Esophagus (tissue), 2 donors: ENCODE measurements at regions not wholly inside any gene's neighbourhood (a gene's known extent, or its start where the extent isn't known, plus 50 kb on each side); places are given as distances from the start of the nearest gene placed in this dataset.

Experiments used
- H3K27ac ChIP-seq, 2 donors: one replicate each; pipeline ENCODE4 v1.5.1; 2013; ENCODE audit warnings: low read depth in 2 of 2, mild to moderate bottlenecking in 2 of 2, inconsistent platforms in 1 of 2, low read length in 1 of 2, moderate library complexity in 1 of 2
- H3K27me3 ChIP-seq, 2 donors: one replicate each; pipeline ENCODE4 v1.6.1; 2013; ENCODE audit warnings: low read length in 2 of 2, control low read depth in 1 of 2, mild to moderate bottlenecking in 1 of 2; ENCODE audit not compliant: insufficient read depth in 2 of 2, control insufficient read depth in 1 of 2
- H3K36me3 ChIP-seq, 2 donors: one replicate each; pipeline ENCODE4 v1.6.1; 2013; ENCODE audit warnings: low read length in 1 of 2; ENCODE audit not compliant: control insufficient read depth in 2 of 2, insufficient read depth in 2 of 2
- H3K4me1 ChIP-seq, 2 donors: one replicate each; pipeline ENCODE4 v1.6.1; 2013; ENCODE audit warnings: low read length in 1 of 2; ENCODE audit not compliant: control insufficient read depth in 2 of 2, insufficient read depth in 2 of 2
- H3K4me3 ChIP-seq, 2 donors: one replicate each; pipeline ENCODE4 v1.5.1; 2013; ENCODE audit warnings: low read length in 2 of 2, mild to moderate bottlenecking in 2 of 2, low read depth in 1 of 2, moderate library complexity in 1 of 2
- H3K9me3 ChIP-seq, 2 donors: one replicate each; pipeline ENCODE4 v1.6.1; 2013; ENCODE audit warnings: mild to moderate bottlenecking in 2 of 2, low read depth in 1 of 2, low read length in 1 of 2, moderate library complexity in 1 of 2; ENCODE audit not compliant: control insufficient read depth in 2 of 2, insufficient read depth in 1 of 2
- WGBS, 2 donors: extraction: QIAGEN DNeasy Blood & Tissue Kit; methylation state at CpG; one replicate each; pipeline ENCODE4 v1.1.7; 2013; 5-methylcytosine and 5-hydroxymethylcytosine counted together
- donor health status: healthy with polysubstance abuse.
- donor health status: Bipolar disorder and iron deficiency.

- H3K4me3 ChIP-seq, result no peak overlapping the region
- no peaks in the 10 kb centered on the region for H3K27me3 ChIP-seq
- no peaks in the 10 kb centered on the region for H3K9me3 ChIP-seq
- WGBS, 2 donors, result 55 to 77% methylated on average over 3 of the region's 3 CpGs
- no peak overlapping the region for H3K27ac ChIP-seq
- no peaks in the 10 kb centered on the region for H3K36me3 ChIP-seq
- H3K4me1 ChIP-seq, result no peaks in the 10 kb centered on the region
Measured at GRCh38 chr16:64780445-64780844, 341.4 kb downstream of the CDH11 start.

- Histone ChIP-seq H3K4me3 (no peak overlapping the region), H3K9me3 (no peaks in the 10 kb centered on the region), H3K27ac (no peak overlapping the region), H3K36me3 (no peaks in the 10 kb centered on the region), H3K4me1 (no peaks in the 10 kb centered on the region), H3K27me3 (no peaks in the 10 kb centered on the region)
- WGBS, 2 donors, result 76 to 78% methylated on average over 1 of the region's 1 CpG
Measured at GRCh38 chr16:64778777-64779176, 343.1 kb downstream of the CDH11 start.

GRCh38 chr16:64773638-64774037, 348.2 kb downstream of the CDH11 start:
- WGBS, 2 donors, result 78 to 81% methylated on average over 2 of the region's 2 CpGs
- H3K4me1 ChIP-seq, result peaks cover 2 to 3% of the 10 kb centered on the region in 2 donors

GRCh38 chr16:64773184-64773583, 348.7 kb downstream of the CDH11 start:
- no peak overlapping the region for H3K27ac ChIP-seq
- WGBS, 2 donors, result 70 to 79% methylated on average over 3 of the region's 3 CpGs

More at GRCh38 chr16:64773638-64774037, 348.2 kb downstream of the CDH11 start:
- Histone ChIP-seq H3K27me3 (no peaks in the 10 kb centered on the region), H3K36me3 (no peaks in the 10 kb centered on the region), H3K4me3 (no peak overlapping the region), H3K27ac (no peak overlapping the region), H3K9me3 (peaks cover 3 to 4% of the 10 kb centered on the region in 2 donors)

GRCh38 chr16:64771273-64771672, 350.6 kb downstream of the CDH11 start:
- Histone ChIP-seq H3K36me3 (no peaks in the 10 kb centered on the region), H3K4me1 (peaks cover 2 to 3% of the 10 kb centered on the region in 2 donors), H3K27ac (no peak overlapping the region), H3K9me3 (peaks cover 3 to 4% of the 10 kb centered on the region in 2 donors), H3K27me3 (no peaks in the 10 kb centered on the region), H3K4me3 (no peak overlapping the region)
- 56 to 78% methylated on average over 13 of the region's 13 CpGs for WGBS, 2 donors

More at GRCh38 chr16:64773184-64773583, 348.7 kb downstream of the CDH11 start:
- Histone ChIP-seq H3K9me3 (peaks cover 3 to 4% of the 10 kb centered on the region in 2 donors), H3K27me3 (no peaks in the 10 kb centered on the region), H3K4me1 (peaks cover 2 to 3% of the 10 kb centered on the region in 2 donors), H3K4me3 (no peak overlapping the region), H3K36me3 (no peaks in the 10 kb centered on the region)

GRCh38 chr16:64762211-64762610, 359.7 kb downstream of the CDH11 start:
- no peaks in the 10 kb centered on the region for H3K9me3 ChIP-seq
- no peak overlapping the region for H3K4me3 ChIP-seq
- H3K36me3 ChIP-seq, result no peaks in the 10 kb centered on the region
- H3K27ac ChIP-seq, result no peak overlapping the region
- no peaks in the 10 kb centered on the region for H3K4me1 ChIP-seq
- H3K27me3 ChIP-seq, result no peaks in the 10 kb centered on the region
- WGBS, 2 donors, result 73 to 78% methylated on average over 2 of the region's 2 CpGs

- WGBS, 2 donors, result 62 to 66% methylated on average over 1 of the region's 1 CpG
- H3K4me3 ChIP-seq, result no peak overlapping the region
- no peaks in the 10 kb centered on the region for H3K27me3 ChIP-seq
- H3K9me3 ChIP-seq, result no peaks in the 10 kb centered on the region
- H3K36me3 ChIP-seq, result no peaks in the 10 kb centered on the region
- H3K27ac ChIP-seq, result no peak overlapping the region
- no peaks in the 10 kb centered on the region for H3K4me1 ChIP-seq
Measured at GRCh38 chr16:64754279-64754678, 367.6 kb downstream of the CDH11 start.

GRCh38 chr16:64751906-64752305, 370.0 kb downstream of the CDH11 start:
- Histone ChIP-seq H3K4me1 (no peaks in the 10 kb centered on the region), H3K4me3 (no peak overlapping the region), H3K27me3 (no peaks in the 10 kb centered on the region), H3K27ac (no peak overlapping the region), H3K36me3 (no peaks in the 10 kb centered on the region), H3K9me3 (no peaks in the 10 kb centered on the region)

GRCh38 chr16:64749346-64749745, 372.5 kb downstream of the CDH11 start:
- no peak overlapping the region for H3K27ac ChIP-seq
- no peaks in the 10 kb centered on the region for H3K27me3 ChIP-seq
- no peaks in the 10 kb centered on the region for H3K9me3 ChIP-seq
- no peaks in the 10 kb centered on the region for H3K4me1 ChIP-seq
- no peaks in the 10 kb centered on the region for H3K36me3 ChIP-seq
- no peak overlapping the region for H3K4me3 ChIP-seq

GRCh38 chr16:64745258-64745930, 376.5 kb downstream of the CDH11 start:
- WGBS, 2 donors, result 17 to 22% methylated on average over 4 of the region's 4 CpGs
- Histone ChIP-seq H3K4me1 (no peaks in the 10 kb centered on the region), H3K27me3 (no peaks in the 10 kb centered on the region), H3K36me3 (no peaks in the 10 kb centered on the region), H3K4me3 (no peak overlapping the region), H3K9me3 (no peaks in the 10 kb centered on the region), H3K27ac (no peak overlapping the region)
